Hypothalamus (tissue), 51 donors: ENCODE measurements at regions not wholly inside any gene's neighbourhood (a gene's known extent, or its start where the extent isn't known, plus 50 kb on each side); places are given as distances from the start of the nearest gene placed in this dataset.
"Not testable (repeated sequence)": the region's sequence is repeated elsewhere in the genome, so short reads cannot be mapped to it uniquely, and the experiment has no call there.

Experiments
- DNase-seq, 51 donors: peaks; one replicate each; lab custom pipeline; 2025; lab: John Stamatoyannopoulos, UW

DNA sequence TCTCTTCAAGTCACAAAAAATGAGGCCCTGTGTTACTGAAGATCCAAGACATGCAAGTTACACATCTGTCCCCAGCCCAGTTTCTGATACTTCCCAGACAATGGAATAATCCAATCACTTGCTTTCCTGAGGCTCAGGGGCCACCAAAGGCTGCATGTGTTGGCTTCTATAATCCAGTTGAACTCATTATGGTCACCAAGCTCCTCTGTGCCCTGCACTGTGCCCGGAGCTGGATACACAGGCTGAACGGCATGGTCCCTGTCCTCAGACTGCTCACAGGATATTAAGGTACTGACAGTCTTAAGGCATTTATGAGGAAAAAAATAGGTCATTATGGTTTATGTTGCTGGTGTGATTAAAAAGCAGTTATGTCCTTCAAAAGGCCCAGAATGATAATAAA, 117.0 kb upstream of the SYT6 start:
- DNase-seq: no peak

DNA sequence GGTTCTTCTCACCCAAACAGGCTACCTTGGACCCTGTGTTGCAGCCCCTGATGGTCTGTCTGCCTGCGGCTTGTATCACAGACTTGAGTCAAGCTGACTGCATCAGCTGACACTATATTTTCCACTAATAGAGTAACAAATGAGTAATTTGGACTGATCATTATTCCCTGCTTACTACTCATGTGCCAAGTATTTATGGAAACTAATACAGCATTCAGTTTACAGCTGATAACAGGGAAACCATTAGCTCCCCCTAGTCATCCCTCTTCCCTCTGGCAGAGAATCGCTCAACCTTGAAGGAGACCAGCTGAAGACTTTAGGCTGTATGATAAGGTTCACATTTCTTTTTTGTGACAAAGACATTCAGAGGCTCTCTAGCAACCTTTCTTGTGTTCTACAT, 116.6 kb upstream of the SYT6 start:
- no peak for DNase-seq

DNA sequence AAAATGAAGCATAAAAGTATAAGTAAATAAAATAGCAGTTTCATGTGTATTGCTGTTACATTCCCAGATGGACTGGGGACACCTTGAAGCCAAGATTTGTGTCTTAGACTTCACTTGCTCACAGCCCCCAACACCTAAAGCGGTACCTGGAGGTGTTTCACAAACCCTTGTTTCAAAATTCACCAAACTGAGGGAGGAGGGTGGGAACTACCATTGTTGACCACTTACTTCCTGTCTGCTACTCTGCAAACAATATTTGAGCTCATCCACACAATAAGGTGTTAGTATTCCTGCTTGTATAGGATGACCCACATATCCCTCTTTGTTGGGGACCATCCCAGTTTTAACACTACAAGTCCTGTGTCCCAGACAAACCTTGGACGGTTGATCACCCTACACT, 115.9 kb upstream of the SYT6 start:
- no peak for DNase-seq

DNA sequence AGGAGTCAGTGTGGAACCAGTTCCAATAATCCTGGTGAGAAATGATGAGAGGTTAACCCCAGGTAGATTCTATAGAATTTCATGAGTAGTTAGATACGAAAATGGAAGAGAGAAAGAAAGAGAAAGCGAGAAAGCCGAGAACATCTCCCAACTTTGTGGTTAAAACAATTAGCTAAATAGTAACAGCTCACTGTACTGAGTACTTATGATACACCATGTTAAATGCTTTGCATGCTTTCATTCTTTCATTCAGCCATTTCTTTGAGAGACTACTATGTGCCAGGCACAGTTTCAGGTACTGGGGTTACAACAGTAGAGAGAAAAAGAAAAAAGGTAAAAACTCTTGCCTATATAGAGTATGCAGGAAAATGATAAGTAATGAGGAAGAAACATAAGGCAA, 109.7 kb upstream of the SYT6 start:
- no peak for DNase-seq

DNA sequence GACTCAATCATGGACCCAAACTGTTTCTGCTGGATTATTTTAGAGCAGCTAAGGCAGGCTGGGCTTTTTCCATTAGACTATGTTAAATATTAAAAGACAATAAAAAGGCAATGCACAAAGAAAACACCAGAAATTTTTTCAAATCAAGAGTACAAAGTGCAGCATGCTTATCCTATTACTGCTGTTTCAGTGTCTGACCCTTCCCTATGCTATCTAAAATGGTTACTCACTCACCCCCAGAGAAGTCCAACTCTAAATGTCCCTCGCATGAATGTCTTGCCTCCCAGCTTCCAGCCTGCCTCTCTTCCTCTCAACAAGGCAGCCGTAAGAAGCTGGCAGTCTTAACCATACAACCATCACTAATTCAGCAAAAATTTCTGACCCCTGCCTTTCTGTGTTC, 108.7 kb upstream of the SYT6 start:
- DNase-seq: no peak

DNA sequence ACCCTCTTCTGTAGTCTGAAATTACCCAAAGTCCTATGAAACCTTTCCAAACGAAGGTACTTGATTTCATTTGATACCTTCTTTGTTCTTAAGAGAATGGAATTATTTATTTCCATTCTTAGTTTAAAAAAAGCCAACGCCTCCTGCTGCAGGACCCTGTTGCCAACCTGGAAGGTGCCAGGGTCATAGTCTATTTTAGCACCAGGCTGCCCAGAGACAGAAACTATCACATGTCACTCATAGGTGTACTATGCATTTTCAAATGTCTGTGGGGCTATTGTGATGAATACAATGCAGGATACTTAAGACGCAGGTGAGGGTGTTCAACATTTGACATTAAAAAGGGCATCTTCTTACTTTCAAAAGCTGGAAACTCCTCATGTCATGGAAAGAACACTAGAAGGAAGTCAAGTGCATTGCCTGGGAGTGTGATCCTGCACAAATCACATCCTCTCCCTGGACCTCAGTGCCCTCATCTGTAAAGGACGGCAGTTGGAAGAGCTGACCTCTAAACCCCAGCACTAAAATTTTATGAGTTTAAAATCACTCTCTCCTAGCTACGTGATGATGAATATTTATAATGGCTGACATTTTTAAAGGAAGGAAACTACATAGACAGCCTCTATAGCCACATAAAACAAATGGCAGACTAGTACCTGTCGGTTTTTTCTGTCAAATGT, 107.3 kb upstream of the SYT6 start:
- DNase-seq: no peak

DNA sequence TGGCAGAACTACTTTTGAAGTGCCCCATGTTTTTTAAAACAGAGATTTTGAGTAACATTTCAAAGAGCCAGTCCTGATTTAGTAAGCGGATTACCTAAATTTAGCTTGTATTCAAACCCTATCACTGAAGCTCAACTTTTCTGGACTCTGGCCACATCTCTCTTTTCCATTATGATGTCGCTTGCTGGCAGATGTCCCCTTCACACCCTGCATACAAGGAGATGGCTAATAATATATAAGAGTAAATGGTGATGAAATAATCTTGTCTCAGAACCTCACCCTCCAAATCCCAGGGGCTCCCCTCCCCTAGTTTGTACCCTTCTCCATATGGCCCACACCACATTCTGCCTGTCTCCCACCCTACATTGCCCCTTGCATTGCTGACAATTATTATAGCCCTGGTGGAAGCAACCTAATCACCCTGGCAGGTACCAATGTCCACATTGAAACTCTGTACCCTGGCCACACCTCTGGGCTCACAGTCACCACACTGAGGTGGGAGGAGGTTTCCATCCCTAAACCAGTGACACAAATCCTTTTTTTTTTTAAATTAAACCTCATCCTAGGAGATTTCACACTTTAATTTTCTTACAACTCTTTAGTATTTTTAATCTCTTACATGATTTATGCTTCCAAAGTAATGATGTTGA, 106.0 kb upstream of the SYT6 start:
- DNase-seq: no peak

DNA sequence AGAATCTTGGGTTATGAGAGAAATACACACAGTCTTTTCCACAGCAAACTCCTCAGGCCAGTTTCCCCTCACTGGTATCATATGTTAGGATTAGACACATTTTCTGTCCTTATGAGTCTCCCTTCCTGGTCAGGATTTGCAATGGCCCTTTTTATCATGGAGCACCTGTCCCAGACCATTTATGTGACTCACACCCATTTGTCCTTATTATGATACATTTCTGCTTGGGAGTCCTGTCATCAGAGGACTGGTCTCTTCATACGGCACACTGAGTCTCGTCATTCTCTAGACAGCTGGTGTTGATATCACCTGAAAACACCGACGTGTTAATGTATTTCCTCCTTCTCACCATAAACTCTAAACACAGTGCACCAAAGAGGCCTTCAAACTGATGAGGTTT, 105.0 kb upstream of the SYT6 start:
- no peak for DNase-seq

DNA sequence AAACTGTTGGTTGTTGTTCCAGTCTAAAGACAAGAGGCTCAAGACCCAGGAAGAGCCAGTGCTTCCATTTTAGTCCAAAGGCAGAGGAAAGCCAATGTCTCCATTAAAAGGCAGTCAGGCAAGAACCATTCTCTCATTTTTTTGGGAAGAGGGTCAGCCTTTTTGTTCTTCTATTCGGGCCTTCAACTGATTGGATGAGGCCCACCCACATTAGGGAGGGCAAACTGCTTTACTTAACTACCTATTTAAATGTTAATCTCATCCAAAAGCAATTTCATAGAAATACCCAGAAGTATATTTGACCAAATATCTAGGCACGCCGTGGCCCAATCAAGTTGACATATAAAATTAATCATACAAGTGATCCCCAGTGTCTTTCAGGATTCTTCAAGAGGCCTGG, 104.4 kb upstream of the SYT6 start:
- DNase-seq: no peak

DNA sequence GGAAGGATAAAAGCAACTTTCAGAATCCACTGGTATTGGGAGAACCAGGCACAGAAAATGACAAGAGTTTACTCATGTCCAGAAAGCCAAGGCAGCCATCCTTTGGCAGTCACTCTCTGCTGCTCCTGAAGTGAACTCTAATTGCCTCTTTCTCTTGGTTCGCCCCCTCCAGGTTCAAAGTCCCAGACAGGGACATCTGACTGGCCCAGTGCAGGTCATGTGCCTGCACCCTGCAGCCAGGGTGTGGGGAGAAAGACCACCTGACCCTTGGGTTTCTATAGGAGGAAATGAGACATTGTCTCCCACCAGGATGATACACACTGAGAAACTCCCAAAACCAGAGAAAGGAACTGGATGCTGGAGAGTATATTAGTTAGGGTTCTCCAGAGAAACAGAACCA, 103.9 kb upstream of the SYT6 start:
- no peak for DNase-seq

DNA sequence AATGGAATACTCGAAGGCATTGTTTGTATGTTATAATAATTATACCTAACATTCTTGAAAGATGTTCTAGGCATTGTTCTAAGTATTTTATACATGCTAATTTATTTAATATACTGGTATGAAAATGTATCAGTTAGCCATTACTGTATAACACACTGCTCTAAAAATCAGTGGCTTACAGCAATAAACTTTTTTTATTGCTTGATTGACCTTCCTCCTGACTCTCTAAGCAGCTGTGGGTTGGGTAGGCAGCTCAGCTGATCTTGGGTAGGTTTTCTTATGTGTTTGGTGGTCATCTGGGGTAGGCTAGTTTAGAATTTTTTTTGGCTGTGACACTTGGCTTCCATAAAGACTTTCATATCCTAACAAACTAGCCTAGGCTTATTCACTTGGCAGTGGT, 100.2 kb upstream of the SYT6 start:
- no peak for DNase-seq

DNA sequence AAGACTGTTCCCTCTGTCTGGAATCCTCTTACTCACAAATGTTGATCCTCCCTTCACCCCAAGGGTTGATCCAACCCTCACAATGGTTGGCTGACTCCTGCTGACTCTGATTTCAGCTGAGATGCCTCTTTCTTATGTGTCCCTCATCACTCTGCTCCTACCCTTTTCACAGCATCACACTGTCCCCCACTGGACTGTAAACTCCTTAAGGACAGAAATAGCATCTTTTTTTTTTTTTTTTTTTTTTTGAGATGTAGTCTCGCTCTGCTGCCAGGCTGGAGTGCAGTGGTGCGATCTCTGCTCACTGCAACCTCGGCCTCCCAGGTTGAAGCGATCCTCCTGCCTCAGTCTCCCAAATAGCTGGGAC, 97.9 kb upstream of the SYT6 start:
- no peak for DNase-seq

DNA sequence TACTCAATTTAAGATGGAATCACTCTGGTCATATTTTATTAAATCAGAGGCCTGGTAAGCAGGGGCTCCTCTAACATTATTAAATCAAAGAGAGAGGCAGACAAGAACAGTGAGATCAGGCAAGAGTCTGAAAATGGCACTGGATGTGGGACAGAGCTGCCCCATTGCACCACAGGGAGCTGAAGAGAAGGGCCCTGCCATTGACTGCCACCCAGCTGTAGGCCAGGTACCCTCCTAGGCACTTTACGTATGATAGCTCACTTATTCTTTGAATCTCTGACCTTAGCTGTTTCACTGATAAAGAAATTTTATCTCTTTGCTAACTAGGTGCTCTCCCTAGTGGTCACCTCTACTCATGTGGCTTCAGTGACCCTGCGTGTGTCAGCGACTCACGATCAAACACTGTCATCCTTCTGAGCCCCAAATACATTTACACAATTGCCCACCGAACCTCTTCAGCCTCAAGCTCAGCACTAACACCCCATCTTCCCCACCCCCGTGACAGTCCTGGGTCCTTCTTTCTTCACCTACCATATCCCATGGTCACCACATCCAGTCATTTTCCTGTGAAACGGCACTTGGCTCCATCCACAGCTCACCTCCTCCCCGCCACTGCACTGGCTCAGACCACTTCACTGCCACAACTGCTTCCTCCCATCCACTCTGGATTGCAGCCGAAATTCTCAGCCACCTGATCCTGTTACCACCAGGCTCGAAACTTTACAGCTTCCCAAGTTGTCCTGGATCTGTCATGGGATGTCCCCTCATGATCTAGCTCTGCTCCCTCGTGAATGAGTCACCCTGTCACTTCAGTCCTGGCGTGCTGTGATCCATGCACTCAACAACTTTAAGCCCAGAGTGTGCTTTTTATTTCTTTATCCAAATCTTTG, 97.3 kb upstream of the SYT6 start:
- no peak for DNase-seq

DNA sequence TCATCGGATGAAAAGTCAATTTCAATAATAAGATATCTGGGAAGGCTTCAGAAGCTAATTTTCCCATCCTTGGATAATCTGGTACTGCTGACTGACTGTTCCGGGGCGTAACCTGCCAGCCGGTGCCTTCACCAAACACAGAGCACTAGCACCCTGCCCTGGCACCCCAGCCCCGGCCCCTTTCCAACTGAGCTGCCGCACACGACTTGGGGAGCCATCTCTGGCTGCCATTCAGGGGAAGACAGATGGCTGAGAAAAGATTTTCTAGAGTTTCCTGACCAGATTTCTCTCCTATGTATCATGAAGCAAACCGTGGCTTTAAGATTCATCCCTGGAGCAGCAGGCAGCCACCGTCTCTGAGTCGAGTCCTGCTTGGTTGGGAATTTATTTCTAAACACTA, 96.0 kb upstream of the SYT6 start:
- DNase-seq: peak in 1 of 51 donors; percentile 6

DNA sequence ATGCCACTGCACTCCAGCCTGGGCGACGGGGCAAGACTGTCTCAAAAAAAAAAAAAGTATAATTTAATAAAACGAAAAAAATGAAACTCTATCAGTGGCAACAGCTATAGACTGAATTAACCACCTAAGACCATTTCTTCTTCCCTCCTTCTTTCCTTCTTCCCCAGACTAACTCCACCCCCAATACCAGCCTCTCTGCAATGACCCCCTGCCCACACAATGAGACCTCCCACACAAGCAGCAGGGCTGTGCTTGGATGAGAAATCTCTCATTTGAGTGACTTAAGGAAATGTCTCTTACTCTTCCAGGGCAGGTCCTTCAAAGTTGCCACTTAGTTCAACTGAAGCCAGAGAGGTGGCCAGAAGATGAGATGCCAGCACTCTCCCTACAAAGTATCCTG, 94.5 kb upstream of the SYT6 start:
- DNase-seq: no peak

DNA sequence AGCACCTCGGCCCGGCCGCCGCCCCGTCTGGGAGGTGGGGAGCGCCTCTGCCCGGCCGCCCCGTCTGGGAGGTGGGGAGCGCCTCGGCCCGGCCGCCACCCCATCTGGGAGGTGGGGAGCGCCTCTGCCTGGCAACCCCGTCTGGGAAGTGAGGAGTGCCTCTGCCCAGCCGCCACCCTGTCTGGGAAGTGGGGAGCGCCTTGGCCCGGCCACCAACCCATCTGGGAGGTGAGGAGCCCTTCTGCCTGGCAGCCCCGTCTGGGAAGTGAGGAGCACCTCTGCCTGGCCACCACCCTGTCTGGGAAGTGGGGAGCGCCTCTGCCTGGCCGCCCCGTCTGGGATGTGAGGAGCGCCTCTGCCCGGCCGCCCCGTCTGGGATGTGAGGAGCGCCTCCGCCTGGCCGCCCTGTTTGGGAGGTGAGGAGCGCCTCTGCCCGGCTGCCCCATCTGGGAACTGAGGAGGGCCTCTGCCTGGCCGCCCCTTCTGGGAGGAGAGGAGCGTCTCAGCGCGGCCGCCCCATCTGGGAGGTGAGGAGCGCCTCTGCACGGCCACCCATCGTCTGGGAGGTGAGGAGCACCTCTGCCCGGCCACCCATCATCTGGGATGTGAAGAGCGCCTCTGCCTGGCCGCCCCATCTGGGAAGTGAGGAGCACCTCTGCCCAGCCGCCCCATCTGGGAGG, 89.0 kb upstream of the SYT6 start:
- DNase-seq: not testable (repeated sequence)

DNA sequence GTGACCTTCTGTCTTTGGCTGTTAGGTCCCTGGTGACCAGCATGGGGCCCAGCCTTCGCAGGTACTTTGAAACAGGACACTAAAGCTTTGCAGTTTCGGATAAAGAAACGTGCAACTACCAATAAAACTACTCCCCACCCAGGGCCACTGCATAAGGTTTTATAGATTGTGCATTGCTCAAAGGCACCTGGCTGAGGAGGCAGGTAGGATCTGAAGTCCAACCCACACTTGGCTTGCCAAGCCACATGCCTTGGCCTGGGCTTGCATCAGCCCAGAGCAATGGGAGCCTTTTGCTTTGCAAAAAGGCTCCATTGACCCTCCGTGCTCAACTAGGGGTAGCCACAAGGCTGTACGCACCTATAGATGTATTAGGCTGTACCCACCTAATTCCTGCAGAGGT, 84.4 kb upstream of the SYT6 start:
- no peak for DNase-seq

DNA sequence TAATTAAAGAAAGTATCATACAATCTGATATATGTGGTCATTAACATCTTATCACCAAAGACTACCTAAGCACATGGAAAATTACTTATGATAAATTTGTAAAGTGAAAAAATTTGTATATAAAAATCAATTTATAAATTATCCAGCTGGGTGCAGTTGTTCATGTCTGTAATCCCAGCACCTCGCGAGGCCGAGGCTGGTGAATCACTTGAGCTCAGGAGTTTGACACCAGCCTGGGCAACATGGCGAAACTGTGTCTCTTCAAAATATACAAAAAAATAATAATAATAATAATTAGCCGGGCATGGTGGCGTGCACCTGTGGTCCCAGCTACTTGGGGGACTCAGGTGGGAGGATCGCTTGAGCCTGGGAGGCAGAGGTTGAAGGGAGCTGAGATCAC, 82.8 kb upstream of the SYT6 start:
- no peak for DNase-seq

DNA sequence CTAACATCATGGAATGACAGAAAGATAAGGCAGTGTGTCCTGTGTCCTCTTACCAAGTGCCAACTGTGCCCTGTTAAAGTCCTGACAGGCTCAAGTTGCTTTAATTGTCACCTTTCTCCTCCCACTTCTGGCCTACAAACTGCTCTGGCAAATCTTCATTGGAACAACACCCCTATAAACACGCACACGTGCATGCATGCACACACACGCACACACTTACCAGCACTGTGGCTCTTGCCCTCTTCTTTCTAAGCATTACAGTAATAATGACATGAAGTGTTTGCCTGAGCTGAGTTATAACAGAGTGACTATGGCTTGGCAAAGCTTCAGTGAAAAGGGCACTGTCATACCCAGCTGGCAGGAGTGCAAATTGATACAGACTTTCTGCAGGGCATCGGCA, 82.3 kb upstream of the SYT6 start:
- no peak for DNase-seq

DNA sequence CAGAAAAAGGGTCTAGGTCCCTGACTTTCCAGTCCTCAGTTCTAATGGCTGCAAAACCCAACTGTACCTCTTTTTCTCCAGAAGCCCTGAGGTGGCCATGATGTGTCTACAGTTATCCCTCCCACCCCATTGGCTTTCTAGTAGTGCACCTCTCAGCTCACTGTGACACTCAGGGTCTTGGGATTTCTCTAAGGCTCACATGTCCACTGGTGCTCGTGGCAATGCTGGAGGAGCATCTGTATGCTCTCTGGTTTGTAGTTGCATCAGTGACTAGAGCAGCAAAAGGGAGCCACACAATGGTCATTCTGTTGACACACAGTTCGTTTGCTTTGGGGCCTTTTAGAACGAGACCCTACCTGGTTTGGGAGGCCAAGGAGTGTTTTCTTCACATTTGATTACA, 81.6 kb upstream of the SYT6 start:
- DNase-seq: no peak

DNA sequence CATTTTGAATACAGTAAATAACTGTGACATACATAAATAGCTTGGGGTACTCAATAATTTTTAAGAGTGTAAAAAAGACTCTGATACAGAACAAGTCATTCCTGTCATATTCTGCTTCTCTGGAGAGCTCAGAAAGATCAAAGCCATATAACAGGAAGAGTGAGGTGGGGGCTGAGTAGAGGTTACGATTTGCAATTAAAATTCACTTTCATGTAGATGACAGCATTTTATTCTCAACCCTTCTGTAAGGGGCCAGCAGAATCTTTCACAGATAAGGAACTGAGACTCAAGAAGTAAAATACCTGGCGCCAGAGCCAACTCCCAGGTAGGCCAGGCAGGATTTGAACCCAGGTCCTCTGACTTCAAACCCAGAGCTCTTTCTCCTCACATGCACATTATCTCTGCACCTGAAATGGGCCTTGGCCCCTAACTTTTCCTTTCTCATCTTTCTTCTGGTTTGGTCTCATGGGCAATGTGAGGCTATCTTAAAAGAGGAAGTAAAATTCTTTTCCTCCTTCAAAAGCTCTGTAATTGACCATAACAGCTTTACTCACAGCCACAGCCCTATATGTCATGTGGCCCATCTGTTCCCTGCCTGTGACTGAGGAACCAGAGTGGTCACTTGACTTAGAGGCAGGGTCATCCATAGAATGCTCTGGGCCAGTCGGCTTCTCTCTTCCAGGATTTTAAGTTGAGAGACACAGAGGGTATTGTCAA, 80.9 kb upstream of the SYT6 start:
- peak in 3 of 51 donors; percentile 4 to 17 (median 7) for DNase-seq
